K562 (cell line): ENCODE measurements at regions not wholly inside any gene's neighbourhood (a gene's known extent, or its start where the extent isn't known, plus 50 kb on each side); places are given as distances from the start of the nearest gene placed in this dataset.

Experiments
- ATAC-seq: fragments of 200-7000 bp; cut with Tn5 transposase; 3 replicates; pipeline ENCODE4 v1.9.1; 2020; ENCODE audit warnings: moderate library complexity
- BruUV-seq: library from RNA; stranded (reverse); fragments of 400-500 nt; replicated peaks from 2 replicates; lab custom pipeline; 2021; lab: Mats Ljungman, UMichigan
- CTCF ChIA-PET: fragments of 300-600 bp; formaldehyde crosslinking; extraction: SDS; loops from one replicate; lab custom pipeline; 2021; ENCODE audit warnings: low intra/inter-chr PET ratio; lab: Yijun Ruan, JAX
- POLR2A ChIA-PET: fragments of 300-600, 350-650 bp; sonication (Branson Sonifier 250); formaldehyde crosslinking; extraction: SDS; loops from one replicate; lab custom pipeline; 2021; ENCODE audit warnings: antibody characterized with exemption, inconsistent platforms; lab: Yijun Ruan, JAX
- DNase-seq, 4 experiments: peaks; one replicate each; pipeline versions ENCODE4 v3.0.0 to v3.0.0-alpha.2; 2011 to 2018; ENCODE audit warnings: low spot score in 3 of 4, mixed read lengths in 3 of 4; ENCODE audit errors: extremely low read depth in 1 of 4
- FAIRE-seq: peaks from 2 replicates; lab custom pipeline; 2011; peaks lifted over from hg19 to GRCh38; lab: Jason Lieb, UNC
- H2AFZ ChIP-seq: 2 replicates; pipeline ENCODE4 v1.6.0; 2011; ENCODE audit warnings: low read depth, low read length, control low read depth, inconsistent platforms
- H3K27ac ChIP-seq: fragments of 200-600 bp; 3 replicates; pipeline ENCODE4 v1.8.0; 2011; ENCODE audit warnings: low read depth, mild to moderate bottlenecking, control low read depth, inconsistent platforms, low read length, moderate library complexity, mixed read lengths; ENCODE audit errors: extremely low read depth
- H3K27me3 ChIP-seq, 2 experiments: fragments of 300-600 bp in 1 of 2; 2 replicates in 1 of 2; 3 replicates in 1 of 2; pipeline versions ENCODE4 v1.6.0 to v1.8.0; 2011; ENCODE audit warnings: inconsistent platforms in 2 of 2, low read length in 2 of 2, mild to moderate bottlenecking in 1 of 2, mixed read lengths in 1 of 2, moderate library complexity in 1 of 2; ENCODE audit not compliant: control insufficient read depth in 2 of 2, insufficient read depth in 2 of 2
- H3K36me3 ChIP-seq: fragments of 300-600 bp; 3 replicates; pipeline ENCODE4 v1.8.0; 2011; ENCODE audit warnings: mild to moderate bottlenecking, low read length, inconsistent platforms; ENCODE audit not compliant: control insufficient read depth, insufficient read depth
- H3K4me1 ChIP-seq, 2 experiments: fragments of 200-600 bp in 1 of 2; replicated peaks in 1 of 2; 2 replicates in 1 of 2; 3 replicates in 1 of 2; pipeline versions ENCODE4 v1.5.1 to v1.8.0; 2011; ENCODE audit warnings: inconsistent platforms in 2 of 2, low read length in 2 of 2, mild to moderate bottlenecking in 1 of 2, mixed read lengths in 1 of 2, moderate library complexity in 1 of 2; ENCODE audit not compliant: control insufficient read depth in 2 of 2, insufficient read depth in 2 of 2
- H3K4me2 ChIP-seq: 2 replicates; pipeline ENCODE4 v1.6.1; 2011; ENCODE audit warnings: low read length, control low read depth, inconsistent platforms, mixed read lengths; ENCODE audit not compliant: insufficient read depth
- H3K4me3 ChIP-seq: fragments of 200-600 bp; sonication (generic), shearing (Covaris generic); 2 replicates; pipeline ENCODE4 v1.5.1; 2016; ENCODE audit warnings: control low read depth, inconsistent platforms
- H3K79me2 ChIP-seq: fragments of 200-600 bp; 3 replicates; pipeline ENCODE4 v1.8.0; 2011; ENCODE audit warnings: low read length, inconsistent platforms; ENCODE audit not compliant: control insufficient read depth, insufficient read depth
- H3K9ac ChIP-seq, 2 experiments: 2 replicates each; pipeline versions ENCODE4 v1.6.0 to v1.6.1; 2011; ENCODE audit warnings: low read depth in 2 of 2, low read length in 2 of 2, control low read depth in 1 of 2, inconsistent platforms in 1 of 2, mild to moderate bottlenecking in 1 of 2, mixed read lengths in 1 of 2; ENCODE audit not compliant: insufficient read depth in 1 of 2
- H3K9me1 ChIP-seq: one replicate; pipeline ENCODE4 v1.6.0; 2011; ENCODE audit warnings: inconsistent platforms, mild to moderate bottlenecking, low read length, moderate library complexity; ENCODE audit not compliant: control insufficient read depth, insufficient read depth
- H3K9me3 ChIP-seq: replicated peaks from 2 replicates; pipeline ENCODE4 v1.5.1; 2011; ENCODE audit warnings: low read depth, low read length, inconsistent platforms; ENCODE audit not compliant: control insufficient read depth, insufficient read depth
- H4K20me1 ChIP-seq: replicated peaks from 2 replicates; pipeline ENCODE4 v1.6.1; 2011; ENCODE audit warnings: low read length, inconsistent platforms, mixed read lengths; ENCODE audit not compliant: control insufficient read depth, insufficient read depth
- ARID3A ChIP-seq: IDR thresholded peaks from 2 replicates; pipeline ENCODE4 v1.6.1; 2012; ENCODE audit warnings: low read depth, low read length, improper control_type of control experiment, borderline replicate concordance
- BRD9 ChIP-seq: fragments of 450-650 bp; IDR thresholded peaks from 2 replicates; pipeline ENCODE4 v1.6.1; 2018; ENCODE audit warnings: low read depth; ENCODE audit not compliant: partially characterized antibody
- CCNT2 ChIP-seq: IDR thresholded peaks from 2 replicates; pipeline ENCODE4 v1.6.1; 2011; ENCODE audit warnings: borderline replicate concordance, low read depth, mild to moderate bottlenecking, moderate library complexity, mixed read lengths, low read length; ENCODE audit not compliant: insufficient read length; ENCODE audit errors: extremely low read depth
- CREM ChIP-seq: IDR thresholded peaks from 2 replicates; pipeline ENCODE4 v1.6.1; 2014; ENCODE audit warnings: antibody characterized with exemption, low read depth
- HDGF ChIP-seq: fragments of 450-650 bp; IDR thresholded peaks from 2 replicates; pipeline ENCODE4 v1.6.1; 2016
- ILK ChIP-seq: fragments of 450-650 bp; IDR thresholded peaks from 2 replicates; pipeline ENCODE4 v1.6.1; 2016; ENCODE audit warnings: missing genetic modification characterization, low read depth, mild to moderate bottlenecking, missing compliant biosample characterization, moderate library complexity, borderline replicate concordance
- MEF2A ChIP-seq: IDR thresholded peaks from 2 replicates; pipeline ENCODE4 v1.6.1; 2011; ENCODE audit warnings: low read depth, mild to moderate bottlenecking, low read length, moderate library complexity; ENCODE audit not compliant: control insufficient read depth
- RBM14 ChIP-seq: fragments of 200-400 bp; formaldehyde crosslinking; IDR thresholded peaks from 2 replicates; pipeline ENCODE4 v1.6.1; 2018; ENCODE audit warnings: low read depth, mild to moderate bottlenecking, low read length, moderate library complexity, borderline replicate concordance; ENCODE audit not compliant: insufficient read depth
- RFX1 ChIP-seq: fragments of 450-650 bp; IDR thresholded peaks from 2 replicates; pipeline ENCODE4 v1.6.1; 2016; ENCODE audit warnings: mild to moderate bottlenecking, moderate library complexity
- TBL1XR1 ChIP-seq, 2 experiments: IDR thresholded peaks; 2 replicates each; pipeline ENCODE4 v1.6.1; 2012; ENCODE audit warnings: improper control_type of control experiment in 2 of 2, low read length in 2 of 2, mild to moderate bottlenecking in 1 of 2
- TBP ChIP-seq: optimal IDR thresholded peaks from 2 replicates; pipeline ENCODE3; 2011; ENCODE audit warnings: low read depth, low read length, improper control_type of control experiment
- TFE3 ChIP-seq: fragments of 450-650 bp; formaldehyde crosslinking; IDR thresholded peaks from 2 replicates; pipeline ENCODE4 v1.4.0; 2020; ENCODE audit warnings: mild to moderate bottlenecking, mixed read lengths
- USF1 ChIP-seq: sonication (generic); formaldehyde crosslinking; IDR thresholded peaks from 2 replicates; pipeline ENCODE4 v1.9.0; 2022; ENCODE audit warnings: mild to moderate bottlenecking, missing genetic modification reagents
- ZZZ3 ChIP-seq: fragments of 450-650 bp; IDR thresholded peaks from 2 replicates; pipeline ENCODE4 v1.6.1; 2016; ENCODE audit warnings: antibody characterized with exemption, mild to moderate bottlenecking, moderate library complexity
- WGBS: fragments of 100-300 bp; shearing (Covaris generic); methylation state at CpG from one replicate; pipeline ENCODE4 v1.1.6; 2016; ENCODE audit warnings: low coverage, mixed read lengths; ENCODE audit not compliant: insufficient coverage; ENCODE audit errors: missing lambda C conversion rate; 5-methylcytosine and 5-hydroxymethylcytosine counted together
- in situ Hi-C: fragments of 300-500 bp; cut with MboI; formaldehyde crosslinking; loops from 4 replicates; pipeline ENCODE4 v1.15.0; 2018; ENCODE audit warnings: inconsistent platforms, mixed read lengths
- intact Hi-C: fragments of 100-400 bp; cut with micrococcal nuclease; formaldehyde crosslinking; loops from 2 replicates; pipeline ENCODE4 v1.14.2; 2022
- TF ChIP-seq, protein P1 (sequence below): fragments of 450-650 bp; IDR thresholded peaks from 2 replicates; pipeline ENCODE4 v1.6.1; 2018; ENCODE audit warnings: mild to moderate bottlenecking, low read depth; ENCODE audit not compliant: partially characterized antibody
- TF ChIP-seq, protein P2 (sequence below): sonication (generic); formaldehyde crosslinking; IDR thresholded peaks from 2 replicates; pipeline ENCODE4 v1.5.0; 2020; ENCODE audit warnings: missing genetic modification reagents

DNA sequence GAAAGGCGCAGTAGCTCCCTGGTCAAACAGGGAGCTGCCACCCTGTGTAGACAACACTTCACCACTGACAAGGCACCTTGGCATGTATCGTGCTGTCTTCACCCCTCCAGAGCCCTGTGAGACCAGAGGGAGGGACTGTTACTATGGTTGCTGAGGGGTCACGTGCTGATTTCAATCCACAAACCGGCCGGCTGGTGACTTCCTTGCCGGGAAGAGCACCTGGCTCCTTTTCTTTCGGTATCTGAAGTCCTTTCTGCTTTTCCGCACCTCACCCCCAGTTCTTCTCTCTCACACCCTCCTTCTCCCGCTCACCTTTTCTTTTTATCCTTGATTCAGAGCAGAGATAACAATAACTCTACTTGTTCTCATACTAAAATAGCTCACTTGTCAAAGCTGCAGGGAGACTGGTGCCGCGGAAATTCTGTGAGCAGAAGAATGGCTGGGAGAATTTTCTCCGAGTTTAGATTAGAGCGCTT lies 327.2 kb downstream of the ZSWIM6 start:
- Histone ChIP-seq H3K4me3 (no peak overlapping the region), H3K27ac (no peak overlapping the region), H3K9ac (no peak overlapping the region), H2AFZ (no peak overlapping the region), H3K27me3 (peaks cover 10 to 37% of the 10 kb centered on the region in 2 experiments; a peak in 4 of 5 replicates), H3K4me1 (no peaks in the 10 kb centered on the region), H3K9me1 (no peaks in the 10 kb centered on the region), H3K36me3 (no peaks in the 10 kb centered on the region), H4K20me1 (no peaks in the 10 kb centered on the region), H3K4me2 (no peak overlapping the region), H3K9me3 (no peaks in the 10 kb centered on the region), H3K79me2 (no peaks in the 10 kb centered on the region)
- WGBS: 13% methylated on average over 12 of the region's 13 CpGs
- intact Hi-C loops: loop anchor here (2.0 to 10.0 kb wide), 4 partner anchors 224 to 982 kb away; no protein-coding TSS in a partner anchor
- CTCF ChIA-PET: interaction anchor here (1.2 to 1.8 kb wide), 2 partner anchors 604 to 700 kb away, joined by 5 to 7 read pairs; no protein-coding TSS in a partner anchor
- BruUV-seq: no TSS peak
- no peak for FAIRE-seq
- ATAC-seq: peak; percentile 64
- in situ Hi-C loops: no loop called here
- no peak for DNase-seq
- POLR2A ChIA-PET: no interaction called here
- no peak for TF ChIP-seq ILK (tag)
- no peak for TF ChIP-seq CREM
- TF ChIP-seq MEF2A: no peak
- no peak for TF ChIP-seq BRD9
- no peak for TF ChIP-seq ARID3A
- no peak for TF ChIP-seq HDGF
- TF ChIP-seq TBL1XR1 (IDR thresholded peaks at IDR 0.05; ENCODE audit: low read length in 2 of 2): no peak
- peak; percentile 59 for TF ChIP-seq USF1
- peak; percentile 27; the same call in 1 of the 2 replicates for TF ChIP-seq TFE3 (CRISPR knock-in tag)
- TF ChIP-seq, protein P1, sequence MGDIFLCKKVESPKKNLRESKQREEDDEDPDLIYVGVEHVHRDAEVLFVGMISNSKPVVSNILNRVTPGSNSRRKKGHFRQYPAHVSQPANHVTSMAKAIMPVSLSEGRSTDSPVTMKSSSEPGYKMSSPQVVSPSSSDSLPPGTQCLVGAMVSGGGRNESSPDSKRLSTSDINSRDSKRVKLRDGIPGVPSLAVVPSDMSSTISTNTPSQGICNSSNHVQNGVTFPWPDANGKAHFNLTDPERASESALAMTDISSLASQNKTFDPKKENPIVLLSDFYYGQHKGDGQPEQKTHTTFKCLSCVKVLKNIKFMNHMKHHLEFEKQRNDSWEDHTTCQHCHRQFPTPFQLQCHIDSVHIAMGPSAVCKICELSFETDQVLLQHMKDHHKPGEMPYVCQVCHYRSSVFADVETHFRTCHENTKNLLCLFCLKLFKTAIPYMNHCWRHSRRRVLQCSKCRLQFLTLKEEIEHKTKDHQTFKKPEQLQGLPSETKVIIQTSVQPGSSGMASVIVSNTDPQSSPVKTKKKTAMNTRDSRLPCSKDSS: no peak
- TF ChIP-seq CCNT2: no peak
- TF ChIP-seq, protein P2, sequence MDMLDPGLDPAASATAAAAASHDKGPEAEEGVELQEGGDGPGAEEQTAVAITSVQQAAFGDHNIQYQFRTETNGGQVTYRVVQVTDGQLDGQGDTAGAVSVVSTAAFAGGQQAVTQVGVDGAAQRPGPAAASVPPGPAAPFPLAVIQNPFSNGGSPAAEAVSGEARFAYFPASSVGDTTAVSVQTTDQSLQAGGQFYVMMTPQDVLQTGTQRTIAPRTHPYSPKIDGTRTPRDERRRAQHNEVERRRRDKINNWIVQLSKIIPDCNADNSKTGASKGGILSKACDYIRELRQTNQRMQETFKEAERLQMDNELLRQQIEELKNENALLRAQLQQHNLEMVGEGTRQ (CRISPR knock-in tag): peak; percentile 72
- TF ChIP-seq TBP: no peak
- TF ChIP-seq RFX1: peak; percentile 35; the same call in 1 of the 2 replicates
- no peak for TF ChIP-seq RBM14
- TF ChIP-seq ZZZ3: no peak
